ENCODE measurements at regions not wholly inside any gene's neighbourhood (a gene's known extent, or its start where the extent isn't known, plus 50 kb on each side); places are given as distances from the start of the nearest gene placed in this dataset.

DNA sequence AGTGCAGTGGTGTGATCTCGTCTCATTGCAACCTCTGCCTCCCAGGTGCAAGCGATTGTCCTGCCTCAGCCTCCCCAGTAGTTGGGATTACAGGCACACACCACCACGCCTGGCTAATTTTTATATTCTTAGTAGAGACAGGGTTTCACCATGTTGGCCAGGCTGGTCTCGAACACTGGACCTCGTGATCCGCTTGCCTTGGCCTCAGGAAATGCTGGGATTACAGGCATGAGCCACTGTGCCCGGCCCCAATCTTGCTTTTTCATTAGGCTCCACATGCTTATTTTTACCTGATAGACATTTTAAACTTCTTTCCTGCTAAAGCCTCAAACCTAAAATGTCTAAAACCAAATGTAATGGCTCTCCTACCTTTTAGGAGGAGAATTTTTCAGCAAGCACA lies 817.0 kb upstream of the NECTIN3 start:
- TF ChIP-seq ZNF384 (IDR thresholded peaks at IDR 0.05) (no peak), L3MBTL2 (conservative IDR thresholded peaks at IDR 0.05) (no peak), ELF4 (IDR thresholded peaks at IDR 0.05) (no peak), BHLHE40 (IDR thresholded peaks at IDR 0.05; ENCODE audit: borderline replicate concordance) (no peak)

Measured in HEK293T (cell line).